HG03439 (cell line): ENCODE measurements at regions not wholly inside any gene's neighbourhood (a gene's known extent, or its start where the extent isn't known, plus 50 kb on each side); places are given as distances from the start of the nearest gene placed in this dataset.
"Not testable (repeated sequence)": the region's sequence is repeated elsewhere in the genome, so short reads cannot be mapped to it uniquely, and the experiment has no call there.

Source experiments
- ATAC-seq: cut with Tn5 transposase; IDR thresholded peaks from one replicate; pipeline ENCODE4 v1.9.1; 2021; ENCODE audit warnings: mild to moderate bottlenecking, moderate library complexity; ENCODE audit not compliant: unreplicated experiment

- ATAC-seq = no peak
Observed at GRCh38 chr3:152768478-152768877, 66.5 kb upstream of the P2RY1 start.

GRCh38 chr3:152769523-152769922, 65.4 kb upstream of the P2RY1 start:
- no peak for ATAC-seq

DNA sequence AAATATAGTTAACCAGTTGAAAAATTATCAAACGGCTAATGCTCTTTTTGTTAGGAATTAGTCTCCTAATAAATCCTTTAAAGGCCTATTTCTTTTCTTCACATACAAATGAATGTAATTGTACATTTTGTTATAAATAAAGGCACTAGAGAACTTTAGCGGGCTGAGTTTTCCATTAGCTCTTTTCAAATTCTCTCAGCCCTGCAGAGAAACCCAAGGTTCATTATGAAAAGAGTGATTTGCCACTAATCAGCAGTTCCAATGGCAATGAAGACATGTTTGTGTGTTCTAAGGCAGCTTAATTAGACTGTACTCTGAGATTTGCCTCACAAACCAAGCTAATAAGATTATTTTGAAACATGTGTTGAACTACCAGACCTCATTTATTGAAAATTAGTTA, 64.6 kb upstream of the P2RY1 start:
- no peak for ATAC-seq

GRCh38 chr3:152771120-152771519, 63.8 kb upstream of the P2RY1 start:
- no peak for ATAC-seq

GRCh38 chr3:152772674-152773225, 62.2 kb upstream of the P2RY1 start:
- no peak for ATAC-seq

DNA sequence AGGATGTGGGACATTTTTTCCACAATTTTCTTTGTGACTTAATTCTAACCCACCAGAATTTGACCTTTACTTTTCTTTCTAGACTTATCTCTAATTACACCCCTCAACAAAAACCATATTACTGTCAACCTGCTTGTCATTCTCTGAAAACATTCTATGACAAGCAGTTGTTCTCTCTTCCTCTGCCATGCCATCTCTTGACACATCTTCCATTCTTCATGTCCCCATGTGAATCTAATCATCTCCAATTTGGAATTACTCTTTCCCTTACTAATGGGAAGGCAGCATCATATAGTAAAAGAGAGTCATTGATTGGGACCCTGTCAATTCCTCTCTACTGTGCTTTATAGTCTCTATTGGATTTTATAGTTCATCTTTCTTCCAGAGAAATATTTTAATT, 61.3 kb upstream of the P2RY1 start:
- ATAC-seq = no peak

GRCh38 chr3:152774230-152774629, 60.7 kb upstream of the P2RY1 start:
- ATAC-seq = not testable (repeated sequence)

DNA sequence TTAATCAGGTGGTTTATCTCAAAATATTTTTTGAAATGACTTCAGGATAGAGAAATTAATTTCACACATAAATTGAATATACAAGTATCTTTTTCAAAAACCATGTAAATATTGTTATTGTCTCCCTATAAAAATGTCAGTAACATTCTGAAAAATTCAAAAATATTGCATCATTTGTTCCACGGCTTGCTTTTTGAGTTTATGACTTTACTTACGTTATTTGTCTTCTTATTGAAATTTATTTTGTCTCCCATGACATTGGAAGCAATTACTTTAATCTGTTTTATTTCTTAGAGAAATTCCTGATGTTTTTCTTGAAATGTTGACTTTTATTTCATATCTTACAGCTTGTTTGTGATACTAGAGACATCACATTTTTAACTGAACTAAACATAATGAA, 56.9 kb upstream of the P2RY1 start:
- ATAC-seq = no peak

- ATAC-seq = no peak
Observed at GRCh38 chr3:152779653-152780052, 55.3 kb upstream of the P2RY1 start.

DNA sequence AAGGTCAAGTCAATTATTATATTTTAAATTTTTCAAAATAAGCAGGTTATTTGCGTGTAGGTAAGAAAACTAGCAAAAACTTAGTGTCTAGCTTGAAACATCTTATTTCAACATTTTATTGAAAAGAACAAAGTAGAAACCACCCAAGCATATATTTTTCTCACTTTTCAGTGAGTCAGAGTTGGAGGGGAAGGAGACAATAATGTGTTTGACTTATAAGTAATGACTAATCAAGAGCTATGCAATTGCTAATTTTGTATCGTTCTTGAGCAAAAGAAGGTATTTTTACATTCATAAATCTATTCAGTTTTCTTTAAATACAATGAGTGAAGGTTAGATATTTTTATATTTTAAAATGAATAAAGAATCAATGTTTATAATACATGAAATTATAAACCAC, 54.4 kb upstream of the P2RY1 start:
- ATAC-seq = no peak

GRCh38 chr3:152785051-152785450, 49.9 kb upstream of the P2RY1 start:
- no peak for ATAC-seq
